HCT116 (cell line): ENCODE measurements at regions not wholly inside any gene's neighbourhood (a gene's known extent, or its start where the extent isn't known, plus 50 kb on each side); places are given as distances from the start of the nearest gene placed in this dataset.

Experiments used
- ATAC-seq: fragments of 200-7000 bp; cut with Tn5 transposase; 2 replicates; pipeline ENCODE4 v1.9.1; 2020; ENCODE audit warnings: mild to moderate bottlenecking, moderate library complexity
- BruUV-seq: library from RNA; stranded (reverse); fragments of 400-500 nt; replicated peaks from 2 replicates; lab custom pipeline; 2021; lab: Mats Ljungman, UMichigan
- CTCF ChIA-PET: fragments of 300-600 bp; sonication (Branson Sonifier 250); formaldehyde crosslinking; loops from one replicate; lab custom pipeline; 2021; ENCODE audit warnings: antibody characterized with exemption; lab: Charles Lee
- POLR2A ChIA-PET: fragments of 300-600, 350-600 bp; sonication (Branson Sonifier 250); formaldehyde crosslinking; loops from one replicate; lab custom pipeline; 2021; ENCODE audit warnings: antibody characterized with exemption; lab: Charles Lee
- RAD21 ChIA-PET, 2 experiments: fragments of 300-600 bp; sonication (Branson Sonifier 250); formaldehyde crosslinking; loops; one replicate each; lab custom pipeline; 2023; ENCODE audit warnings: low total read pairs in 2 of 2; ENCODE audit not compliant: uncharacterized antibody in 2 of 2, unreplicated experiment in 2 of 2, low non-redundant PET in 1 of 2; lab: Charles Lee
- DNase-seq: peaks from one replicate; pipeline ENCODE4 v3.0.0-alpha.2; 2010; ENCODE audit warnings: low read depth, low spot score
- H2AFZ ChIP-seq: fragments of 200-600 bp; shearing (Covaris generic), sonication (generic); 2 replicates; pipeline ENCODE4 v1.6.1; 2017; ENCODE audit warnings: low read depth, mixed run types, mixed read lengths, antibody characterized with exemption, low read length; ENCODE audit not compliant: poor library complexity, severe bottlenecking
- H3K27ac ChIP-seq: 2 replicates; pipeline ENCODE4 v1.5.1; 2012; ENCODE audit warnings: low read depth, low read length
- H3K27me3 ChIP-seq: fragments of 200-600 bp; sonication (generic); 2 replicates; pipeline ENCODE4 v1.6.1; 2016; ENCODE audit warnings: mixed run types, low read length, mixed read lengths; ENCODE audit not compliant: insufficient read depth
- H3K36me3 ChIP-seq, 2 experiments: fragments of 200-500 bp in 1 of 2; fragments of 200-600 bp in 1 of 2; sonication (Bioruptor generic) in 1 of 2; sonication (generic) in 1 of 2; 2 replicates each; pipeline versions ENCODE4 v1.5.1 to v1.6.1; 2014 to 2016; ENCODE audit warnings: low read length in 2 of 2, inconsistent platforms in 1 of 2, mixed read lengths in 1 of 2, mixed run types in 1 of 2; ENCODE audit not compliant: insufficient read depth in 2 of 2, control insufficient read depth in 1 of 2
- H3K4me1 ChIP-seq, 2 experiments: fragments of 200-600 bp in 1 of 2; sonication (generic) in 1 of 2; 2 replicates each; pipeline versions ENCODE4 v1.5.1 to v1.6.1; 2012 to 2017; ENCODE audit warnings: low read length in 2 of 2, inconsistent platforms in 1 of 2, mild to moderate bottlenecking in 1 of 2, mixed read lengths in 1 of 2, mixed run types in 1 of 2, moderate library complexity in 1 of 2; ENCODE audit not compliant: insufficient read depth in 2 of 2, control insufficient read depth in 1 of 2
- H3K4me2 ChIP-seq: fragments of 200-600 bp; sonication (generic); 2 replicates; pipeline ENCODE4 v1.6.1; 2017; ENCODE audit warnings: mixed run types, low read length, mixed read lengths
- H3K4me3 ChIP-seq, 2 experiments: fragments of 200-600 bp in 1 of 2; sonication (generic) in 1 of 2; replicated peaks in 1 of 2; 2 replicates each; pipeline ENCODE4 v1.5.1; 2011 to 2016; ENCODE audit warnings: low read length in 2 of 2, control low read depth in 1 of 2, low read depth in 1 of 2, mild to moderate bottlenecking in 1 of 2, mixed read lengths in 1 of 2, mixed run types in 1 of 2
- H3K79me2 ChIP-seq: fragments of 200-600 bp; sonication (generic); 2 replicates; pipeline ENCODE4 v1.6.1; 2017; ENCODE audit warnings: mild to moderate bottlenecking, mixed run types, low read length, moderate library complexity, mixed read lengths; ENCODE audit not compliant: insufficient read depth
- H3K9ac ChIP-seq: fragments of 200-600 bp; sonication (generic); 2 replicates; pipeline ENCODE4 v1.6.1; 2016; ENCODE audit warnings: low read length, mixed read lengths
- H3K9me2 ChIP-seq: fragments of 200-600 bp; sonication (generic), shearing (Covaris generic); 2 replicates; pipeline ENCODE4 v1.6.1; 2017; ENCODE audit warnings: mixed run types, mild to moderate bottlenecking, moderate library complexity; ENCODE audit not compliant: insufficient read depth
- H3K9me3 ChIP-seq, 2 experiments: fragments of 200-500 bp in 1 of 2; fragments of 200-600 bp in 1 of 2; sonication (Bioruptor generic) in 1 of 2; sonication (generic) in 1 of 2; 2 replicates each; pipeline ENCODE4 v1.6.1; 2014 to 2017; ENCODE audit warnings: low read length in 2 of 2, mixed read lengths in 2 of 2, inconsistent platforms in 1 of 2, low read depth in 1 of 2, mild to moderate bottlenecking in 1 of 2, mixed run types in 1 of 2, moderate library complexity in 1 of 2; ENCODE audit not compliant: control insufficient read depth in 1 of 2, insufficient read depth in 1 of 2
- H4K20me1 ChIP-seq: fragments of 200-600 bp; sonication (generic), shearing (Covaris generic); 2 replicates; pipeline ENCODE4 v1.6.1; 2017; ENCODE audit warnings: mixed run types, mild to moderate bottlenecking, moderate library complexity; ENCODE audit not compliant: insufficient read depth
- CEBPB ChIP-seq: IDR thresholded peaks from 2 replicates; pipeline ENCODE4 v1.6.1; 2012; ENCODE audit warnings: low read depth
- ELF1 ChIP-seq: IDR thresholded peaks from 2 replicates; pipeline ENCODE4 v1.6.1; 2012; ENCODE audit warnings: low read depth, borderline replicate concordance
- EZH2 ChIP-seq: fragments of 200-600 bp; sonication (generic); IDR thresholded peaks from 2 replicates; pipeline ENCODE4 v1.6.1; 2017; ENCODE audit warnings: antibody characterized with exemption, mixed run types
- EZH2phosphoT487 ChIP-seq: fragments of 200-600 bp; IDR thresholded peaks from 2 replicates; pipeline ENCODE4 v1.6.1; 2018; ENCODE audit warnings: antibody characterized with exemption, borderline replicate concordance
- FOSL1 ChIP-seq: IDR thresholded peaks from 2 replicates; pipeline ENCODE4 v1.6.1; 2012; ENCODE audit warnings: low read depth
- RAD21 ChIP-seq: IDR thresholded peaks from 2 replicates; pipeline ENCODE4 v1.6.1; 2012; ENCODE audit warnings: low read depth, mild to moderate bottlenecking
- SIN3A ChIP-seq: IDR thresholded peaks from 2 replicates; pipeline ENCODE4 v1.6.1; 2012; ENCODE audit warnings: low read depth
- SP1 ChIP-seq: IDR thresholded peaks from 2 replicates; pipeline ENCODE4 v1.6.1; 2012; ENCODE audit warnings: low read depth
- SRF ChIP-seq: IDR thresholded peaks from 2 replicates; pipeline ENCODE4 v1.6.1; 2012; ENCODE audit warnings: low read depth
- TCF7L2 ChIP-seq: IDR thresholded peaks from 2 replicates; pipeline ENCODE4 v1.7.0; 2011; ENCODE audit warnings: borderline replicate concordance, inconsistent platforms; ENCODE audit not compliant: insufficient read depth, insufficient read length; ENCODE audit errors: extremely low read depth
- YY1 ChIP-seq: IDR thresholded peaks from 2 replicates; pipeline ENCODE4 v1.6.1; 2011; ENCODE audit warnings: low read length, low read depth, moderate library complexity, mild to moderate bottlenecking; ENCODE audit not compliant: insufficient replicate concordance; ENCODE audit errors: extremely low read depth
- ZFX ChIP-seq: fragments of 450-650 bp; IDR thresholded peaks from 2 replicates; pipeline ENCODE4 v1.6.1; 2017
- ZNF274 ChIP-seq: fragments of 200-500 bp; sonication (Bioruptor generic); IDR thresholded peaks from 2 replicates; pipeline ENCODE4 v1.6.1; 2014; ENCODE audit warnings: mild to moderate bottlenecking, low read depth, low read length, inconsistent platforms
- intact Hi-C: fragments of 100-400 bp; cut with micrococcal nuclease; formaldehyde crosslinking; loops from 2 replicates; pipeline ENCODE4 v1.10.0; 2022
- TF ChIP-seq, protein P1 (sequence below): IDR thresholded peaks from 2 replicates; pipeline ENCODE4 v1.6.1; 2012
- TF ChIP-seq, protein P2 (sequence below): IDR thresholded peaks from 2 replicates; pipeline ENCODE4 v1.6.1; 2011; ENCODE audit warnings: mild to moderate bottlenecking, low read length, moderate library complexity; ENCODE audit not compliant: insufficient replicate concordance; ENCODE audit errors: extremely low read depth

DNA sequence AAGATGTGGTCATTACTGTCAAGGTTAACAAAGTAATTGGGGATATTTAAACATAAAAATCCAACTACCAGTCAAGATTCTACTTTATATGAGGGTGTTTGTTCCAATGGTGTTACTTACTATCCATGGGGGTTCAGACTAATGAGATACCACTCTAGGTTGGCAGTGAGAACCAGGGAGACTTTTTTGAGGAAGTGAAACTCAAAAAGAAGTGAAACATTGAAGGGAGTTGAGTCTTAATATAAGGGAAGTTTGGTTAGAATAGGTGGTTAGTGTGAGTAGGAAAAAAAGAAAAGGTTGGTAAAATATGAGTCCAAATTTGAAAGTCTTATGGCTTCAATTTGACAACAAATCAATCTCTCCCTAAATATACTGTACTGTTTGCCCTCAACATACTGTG, 123.6 kb upstream of the ANK3 start:
- ChIA-PET RAD21 (no interaction called here), POLR2A (no interaction called here), CTCF (no interaction called here)
- H3K9ac ChIP-seq = no peak overlapping the region
- H3K27me3 ChIP-seq = no peaks in the 10 kb centered on the region
- no peaks in the 10 kb centered on the region for H3K36me3 ChIP-seq
- H3K79me2 ChIP-seq = no peaks in the 10 kb centered on the region
- no peak overlapping the region for H3K27ac ChIP-seq
- H3K4me2 ChIP-seq = no peak overlapping the region
- H3K4me3 ChIP-seq = no peak overlapping the region
- no peaks in the 10 kb centered on the region for H3K4me1 ChIP-seq
- no peaks in the 10 kb centered on the region for H3K9me2 ChIP-seq
- no peak overlapping the region for H2AFZ ChIP-seq
- H3K9me3 ChIP-seq = no peaks in the 10 kb centered on the region
- intact Hi-C loops = no loop called here
- no TSS peak for BruUV-seq
- H4K20me1 ChIP-seq = no peaks in the 10 kb centered on the region
- TF ChIP-seq, protein P1, sequence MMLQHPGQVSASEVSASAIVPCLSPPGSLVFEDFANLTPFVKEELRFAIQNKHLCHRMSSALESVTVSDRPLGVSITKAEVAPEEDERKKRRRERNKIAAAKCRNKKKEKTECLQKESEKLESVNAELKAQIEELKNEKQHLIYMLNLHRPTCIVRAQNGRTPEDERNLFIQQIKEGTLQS = no peak
- TF ChIP-seq EZH2 = no peak
- no peak for TF ChIP-seq CEBPB
- no peak for TF ChIP-seq FOSL1
- no peak for TF ChIP-seq ELF1
- no peak for TF ChIP-seq TCF7L2
- TF ChIP-seq, all 23 proteins: peak for 0
- no peak for ATAC-seq
- DNase-seq = no peak

DNA sequence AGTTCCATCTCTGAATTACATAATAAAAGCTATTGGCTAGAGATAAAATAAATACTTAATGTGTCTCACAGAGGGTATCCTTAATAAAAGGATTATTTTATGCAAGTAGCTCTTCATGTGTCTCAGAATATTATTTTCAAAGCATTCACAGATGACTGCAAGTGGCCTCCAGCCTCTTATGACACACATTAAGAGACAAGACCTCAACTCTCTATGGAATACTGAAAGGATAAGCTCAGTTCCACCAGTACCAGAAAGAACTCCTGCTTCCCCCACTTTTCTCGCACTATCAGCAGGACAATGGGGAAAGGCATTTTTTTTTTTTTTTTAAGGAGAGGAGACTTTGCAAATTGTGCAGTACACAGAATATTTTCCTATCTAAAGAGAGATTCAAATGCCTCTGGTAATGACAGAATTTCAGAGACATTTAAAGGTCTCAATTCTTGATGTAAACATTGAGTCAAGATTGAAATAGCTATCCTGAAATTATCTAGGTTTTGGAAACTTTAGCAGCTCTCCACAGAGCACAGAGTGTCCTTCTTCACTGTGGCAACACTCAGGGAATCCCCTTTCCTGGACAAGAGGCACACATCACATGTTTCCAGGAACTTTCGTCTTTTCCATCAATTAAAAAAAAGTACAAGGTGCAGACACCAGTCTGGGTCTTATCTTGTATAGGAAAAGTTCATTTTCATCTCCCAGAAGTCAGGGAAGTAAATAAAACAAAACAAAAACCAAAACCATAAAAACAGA, 122.0 kb upstream of the ANK3 start:
- H3K36me3 ChIP-seq = no peaks in the 10 kb centered on the region
- no peaks in the 10 kb centered on the region for H3K79me2 ChIP-seq
- H3K4me1 ChIP-seq = no peaks in the 10 kb centered on the region
- H3K9me3 ChIP-seq = no peaks in the 10 kb centered on the region
- no peak overlapping the region for H3K27ac ChIP-seq
- no peaks in the 10 kb centered on the region for H3K27me3 ChIP-seq
- intact Hi-C loops = no loop called here
- ATAC-seq (no peak), DNase-seq (no peak)
- no peak overlapping the region for H3K9ac ChIP-seq
- H4K20me1 ChIP-seq = no peaks in the 10 kb centered on the region
- TF ChIP-seq EZH2phosphoT487 = no peak
- TF ChIP-seq ZNF274 = no peak
- TF ChIP-seq SRF = no peak
- no peak for TF ChIP-seq CEBPB
- TF ChIP-seq SIN3A = no peak
- no peak for TF ChIP-seq RAD21
- TF ChIP-seq SP1 = no peak
- TF ChIP-seq, protein P2, sequence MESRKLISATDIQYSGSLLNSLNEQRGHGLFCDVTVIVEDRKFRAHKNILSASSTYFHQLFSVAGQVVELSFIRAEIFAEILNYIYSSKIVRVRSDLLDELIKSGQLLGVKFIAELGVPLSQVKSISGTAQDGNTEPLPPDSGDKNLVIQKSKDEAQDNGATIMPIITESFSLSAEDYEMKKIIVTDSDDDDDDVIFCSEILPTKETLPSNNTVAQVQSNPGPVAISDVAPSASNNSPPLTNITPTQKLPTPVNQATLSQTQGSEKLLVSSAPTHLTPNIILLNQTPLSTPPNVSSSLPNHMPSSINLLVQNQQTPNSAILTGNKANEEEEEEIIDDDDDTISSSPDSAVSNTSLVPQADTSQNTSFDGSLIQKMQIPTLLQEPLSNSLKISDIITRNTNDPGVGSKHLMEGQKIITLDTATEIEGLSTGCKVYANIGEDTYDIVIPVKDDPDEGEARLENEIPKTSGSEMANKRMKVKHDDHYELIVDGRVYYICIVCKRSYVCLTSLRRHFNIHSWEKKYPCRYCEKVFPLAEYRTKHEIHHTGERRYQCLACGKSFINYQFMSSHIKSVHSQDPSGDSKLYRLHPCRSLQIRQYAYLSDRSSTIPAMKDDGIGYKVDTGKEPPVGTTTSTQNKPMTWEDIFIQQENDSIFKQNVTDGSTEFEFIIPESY = no peak
- no peak for TF ChIP-seq ZFX
- TF ChIP-seq YY1 = no peak
- TF ChIP-seq EZH2 = no peak
- no peak for TF ChIP-seq FOSL1
- TF ChIP-seq, protein P1 = no peak
- H2AFZ ChIP-seq = no peak overlapping the region
- no peaks in the 10 kb centered on the region for H3K9me2 ChIP-seq
- no peak overlapping the region for H3K4me2 ChIP-seq
- H3K4me3 ChIP-seq = no peak overlapping the region
- POLR2A ChIA-PET = no interaction called here
- no TSS peak for BruUV-seq
- RAD21 ChIA-PET = no interaction called here
- CTCF ChIA-PET = interaction anchor here (0.7 kb wide), 1 partner anchor 318 kb away, joined by 3 read pairs; no protein-coding TSS in a partner anchor
